Liver (tissue), 8 donors: ENCODE measurements at regions not wholly inside any gene's neighbourhood (a gene's known extent, or its start where the extent isn't known, plus 50 kb on each side); places are given as distances from the start of the nearest gene placed in this dataset.

Experiments
- DNase-seq: peaks from one replicate; pipeline ENCODE4 v3.0.0-alpha.2; 2017; ENCODE audit warnings: low spot score
- H3K27ac ChIP-seq, 2 donors: one replicate each; pipeline ENCODE4 v1.7.0; 2013; ENCODE audit warnings: inconsistent platforms in 2 of 2, low read length in 2 of 2, control low read depth in 1 of 2, low read depth in 1 of 2, mild to moderate bottlenecking in 1 of 2
- H3K27me3 ChIP-seq, 4 donors: one replicate each; pipeline versions ENCODE4 v1.6.1 to v1.7.0; 2013; ENCODE audit warnings: low read length in 3 of 4, inconsistent platforms in 1 of 4, mild to moderate bottlenecking in 1 of 4, moderate library complexity in 1 of 4; ENCODE audit not compliant: control insufficient read depth in 4 of 4, insufficient read depth in 4 of 4
- H3K36me3 ChIP-seq, 4 donors: one replicate each; pipeline versions ENCODE4 v1.6.1 to v1.7.0; 2013; ENCODE audit warnings: low read length in 3 of 4, mild to moderate bottlenecking in 3 of 4, low read depth in 1 of 4, moderate library complexity in 1 of 4; ENCODE audit not compliant: control insufficient read depth in 4 of 4, insufficient read depth in 3 of 4
- H3K4me1 ChIP-seq, 4 donors: one replicate each; pipeline versions ENCODE4 v1.6.1 to v1.7.0; 2013; ENCODE audit warnings: low read length in 3 of 4, mild to moderate bottlenecking in 3 of 4, moderate library complexity in 1 of 4; ENCODE audit not compliant: control insufficient read depth in 4 of 4, insufficient read depth in 4 of 4
- H3K4me3 ChIP-seq, 3 donors: one replicate each; pipeline versions ENCODE4 v1.6.1 to v1.7.0; 2013; ENCODE audit warnings: low read length in 3 of 3, control low read depth in 1 of 3, low read depth in 1 of 3, mild to moderate bottlenecking in 1 of 3
- H3K9ac ChIP-seq, 2 donors: one replicate each; pipeline ENCODE4 v1.7.0; 2013; ENCODE audit warnings: low read length in 2 of 2, mild to moderate bottlenecking in 2 of 2, moderate library complexity in 2 of 2, control low read depth in 1 of 2, low read depth in 1 of 2
- H3K9me3 ChIP-seq, 4 donors: one replicate each; pipeline versions ENCODE4 v1.6.1 to v1.7.0; 2013; ENCODE audit warnings: low read length in 3 of 4; ENCODE audit not compliant: control insufficient read depth in 4 of 4
- ATF3 ChIP-seq: IDR thresholded peaks from 2 replicates; pipeline ENCODE4 v1.6.1; 2016; ENCODE audit warnings: antibody characterized with exemption
- CTCF ChIP-seq: fragments of 150-350 bp; IDR thresholded peaks from 2 replicates; pipeline ENCODE4 v1.5.1; 2017; ENCODE audit warnings: improper control_type of control experiment, low read depth, low read length; ENCODE audit not compliant: missing input control
- EGR1 ChIP-seq, 2 donors: IDR thresholded peaks; 2 replicates each; pipeline ENCODE4 v1.6.1; 2016 to 2018; ENCODE audit warnings: antibody characterized with exemption in 2 of 2, low read depth in 2 of 2
- FOXA1 ChIP-seq: IDR thresholded peaks from 2 replicates; pipeline ENCODE4 v1.6.1; 2016; ENCODE audit warnings: antibody characterized with exemption
- FOXA2 ChIP-seq: IDR thresholded peaks from 2 replicates; pipeline ENCODE4 v1.6.1; 2016; ENCODE audit warnings: antibody characterized with exemption
- GABPA ChIP-seq, 2 donors: IDR thresholded peaks in 1 of 2; conservative IDR thresholded peaks in 1 of 2; 2 replicates each; pipeline ENCODE4 v1.6.1; 2016; ENCODE audit warnings: antibody characterized with exemption in 2 of 2, mild to moderate bottlenecking in 1 of 2, moderate library complexity in 1 of 2
- HNF4A ChIP-seq, 2 donors: conservative IDR thresholded peaks; 2 replicates each; pipeline ENCODE4 v1.6.1; 2016; ENCODE audit warnings: antibody characterized with exemption in 2 of 2, mild to moderate bottlenecking in 2 of 2
- HNF4G ChIP-seq: IDR thresholded peaks from 2 replicates; pipeline ENCODE4 v1.6.1; 2016; ENCODE audit warnings: antibody characterized with exemption
- JUND ChIP-seq, 2 donors: IDR thresholded peaks; 2 replicates each; pipeline ENCODE4 v1.6.1; 2016; ENCODE audit warnings: antibody characterized with exemption in 2 of 2
- MAX ChIP-seq: IDR thresholded peaks from 2 replicates; pipeline ENCODE4 v1.6.1; 2016; ENCODE audit warnings: antibody characterized with exemption
- NR2F2 ChIP-seq: IDR thresholded peaks from 2 replicates; pipeline ENCODE4 v1.6.1; 2016; ENCODE audit warnings: antibody characterized with exemption
- RAD21 ChIP-seq, 2 donors: IDR thresholded peaks; 2 replicates each; pipeline ENCODE4 v1.6.1; 2016; ENCODE audit warnings: antibody characterized with exemption in 2 of 2, mild to moderate bottlenecking in 2 of 2
- REST ChIP-seq: IDR thresholded peaks from 2 replicates; pipeline ENCODE4 v1.6.1; 2016; ENCODE audit warnings: antibody characterized with exemption, mild to moderate bottlenecking
- RXRA ChIP-seq, 2 donors: IDR thresholded peaks; 2 replicates each; pipeline ENCODE4 v1.6.1; 2017 to 2018; ENCODE audit warnings: antibody characterized with exemption in 2 of 2, mild to moderate bottlenecking in 1 of 2
- SP1 ChIP-seq: IDR thresholded peaks from 2 replicates; pipeline ENCODE4 v1.6.1; 2018; ENCODE audit warnings: antibody characterized with exemption, mild to moderate bottlenecking
- TAF1 ChIP-seq: conservative IDR thresholded peaks from 2 replicates; pipeline ENCODE4 v1.6.1; 2016; ENCODE audit warnings: antibody characterized with exemption, mild to moderate bottlenecking
- YY1 ChIP-seq: IDR thresholded peaks from 2 replicates; pipeline ENCODE4 v1.6.1; 2016; ENCODE audit warnings: antibody characterized with exemption, mild to moderate bottlenecking
- ZBTB33 ChIP-seq: IDR thresholded peaks from 2 replicates; pipeline ENCODE4 v1.6.1; 2016; ENCODE audit warnings: antibody characterized with exemption
- WGBS: extraction: QIAGEN DNeasy Blood & Tissue Kit; methylation state at CpG from one replicate; pipeline ENCODE4 v1.1.7; 2013; 5-methylcytosine and 5-hydroxymethylcytosine counted together
- donor health status: healthy.
- donor health status: healthy.
- donor health status: healthy.
- donor health status: healthy.
- donor health status: healthy.

- Histone ChIP-seq H3K4me1 (no peaks in the 10 kb centered on the region), H3K4me3 (no peak overlapping the region), H3K9ac (no peak overlapping the region), H3K27me3 (no peaks in the 10 kb centered on the region), H3K9me3 (no peaks in the 10 kb centered on the region), H3K36me3 (no peaks in the 10 kb centered on the region), H3K27ac (no peak overlapping the region)
- TF ChIP-seq YY1 (no peak), NR2F2 (no peak), RAD21 (IDR thresholded peaks at IDR 0.05) (no peak), CTCF (no peak), ATF3 (no peak), EGR1 (IDR thresholded peaks at IDR 0.05; ENCODE audit: low read depth in 2 of 2) (no peak)
- no peak for DNase-seq
- 81% methylated on average over 1 of the region's 1 CpG for WGBS
Observed at GRCh38 chr4:30543057-30543456, 177.1 kb upstream of the PCDH7 start.

- no peak overlapping the region for H3K9ac ChIP-seq
- WGBS = 69% methylated on average over 1 of the region's 1 CpG
- H3K27ac ChIP-seq = no peak overlapping the region
- no peak for DNase-seq
- no peaks in the 10 kb centered on the region for H3K4me1 ChIP-seq
- no peaks in the 10 kb centered on the region for H3K36me3 ChIP-seq
- TF ChIP-seq RAD21 (IDR thresholded peaks at IDR 0.05) = no peak
- no peak for TF ChIP-seq HNF4A (conservative IDR thresholded peaks at IDR 0.05)
- no peak for TF ChIP-seq EGR1 (IDR thresholded peaks at IDR 0.05; ENCODE audit: low read depth in 2 of 2)
- TF ChIP-seq MAX = no peak
- no peak for TF ChIP-seq HNF4G
- TF ChIP-seq ZBTB33 = no peak
- no peak for TF ChIP-seq CTCF
- no peak for TF ChIP-seq SP1
- TF ChIP-seq FOXA1 = no peak
- no peak for TF ChIP-seq GABPA (IDR thresholded peaks at IDR 0.05 in 1 of 2, conservative IDR thresholded peaks at IDR 0.05 in 1 of 2)
- no peak for TF ChIP-seq ATF3
- no peak for TF ChIP-seq TAF1
- TF ChIP-seq RXRA (IDR thresholded peaks at IDR 0.05) = no peak
- TF ChIP-seq JUND (IDR thresholded peaks at IDR 0.05) = no peak
- no peak for TF ChIP-seq FOXA2
- no peak for TF ChIP-seq REST
- no peak for TF ChIP-seq YY1
- TF ChIP-seq NR2F2 = no peak
- H3K27me3 ChIP-seq = no peaks in the 10 kb centered on the region
- H3K9me3 ChIP-seq = peaks cover 0 to 3% (median 0%) of the 10 kb centered on the region in 4 donors
- H3K4me3 ChIP-seq = no peak overlapping the region
Observed at GRCh38 chr4:30553151-30553550, 167.0 kb upstream of the PCDH7 start.
